Heart left ventricle (tissue), 13 donors: ENCODE measurements at regions not wholly inside any gene's neighbourhood (a gene's known extent, or its start where the extent isn't known, plus 50 kb on each side); places are given as distances from the start of the nearest gene placed in this dataset.

ENCODE experiments used
- POLR2A ChIP-seq, 2 donors: fragments of 450-650 bp; IDR thresholded peaks; one replicate each; pipeline ENCODE4 v1.6.1; 2017; ENCODE audit warnings: antibody characterized with exemption in 2 of 2, mild to moderate bottlenecking in 2 of 2, moderate library complexity in 2 of 2
- TF ChIP-seq, protein P1 (sequence below), 12 donors: fragments of 200-600 bp; sonication (generic) in 4 of 12; IDR thresholded peaks; one replicate each; pipeline versions ENCODE4 v1.5.0 to v1.8.0; 2018 to 2022; ENCODE audit warnings: antibody characterized with exemption in 12 of 12, mild to moderate bottlenecking in 5 of 12
- donor health status: ischemic (EF 13 %, LVEDD 7.1; RV severe dilation, severe dysfunction).
- donor health status: DM: no; HTN: yes; CAD: no.
- donor health status: DM: no; HTN: no; CAD: no.
- donor health status: ischemic (EF 25% LVEDD 6.9; RV normal size, moderate dysfunction).
- donor health status: ischemic (EF 25% LVEDD 5.7; RV mildly dilated, moderate dysfunction).
- donor health status: ischemic (EF 35%, LVEDD 5.7; RV mildly dilated, moderate dysfunction).
- donor health status: nonischemic (EF 11% LVEDD 7.7; RV severe dilation, severe dysfunction).
- donor health status: DM: yes; HTN: yes; CAD: no.
- donor health status: PGD.
- donor health status: ischemic (EF 29% LVEDD 5.4; RV normal size, mild dysfunction).
- donor health status: nonischemic (EF 23%, LVEDD 6.1; RV moderate dilation, normal function).

DNA sequence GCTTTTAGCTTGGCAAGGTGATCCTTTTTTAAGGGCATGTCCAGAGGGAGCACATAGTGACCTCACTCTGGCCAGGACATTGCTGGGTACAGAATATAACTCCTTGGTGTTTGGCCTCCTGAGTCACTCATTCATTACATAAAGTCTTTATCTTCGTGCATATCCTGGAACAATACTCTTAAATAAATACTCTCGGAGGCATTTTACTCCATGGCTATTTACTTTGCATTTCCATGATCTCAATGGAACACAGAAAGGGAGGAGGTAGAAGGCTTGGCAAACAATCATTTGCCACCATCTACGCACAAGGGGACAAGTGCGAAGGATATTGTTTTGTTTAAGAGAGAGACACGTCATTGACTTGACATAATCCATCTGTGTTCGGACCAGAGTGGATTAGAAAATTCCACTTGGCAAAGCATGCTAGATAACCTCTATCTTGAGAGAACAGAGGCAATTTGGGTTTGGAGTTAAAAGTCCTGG, 210.0 kb downstream of the IRS2 start:
- TF ChIP-seq, protein P1, sequence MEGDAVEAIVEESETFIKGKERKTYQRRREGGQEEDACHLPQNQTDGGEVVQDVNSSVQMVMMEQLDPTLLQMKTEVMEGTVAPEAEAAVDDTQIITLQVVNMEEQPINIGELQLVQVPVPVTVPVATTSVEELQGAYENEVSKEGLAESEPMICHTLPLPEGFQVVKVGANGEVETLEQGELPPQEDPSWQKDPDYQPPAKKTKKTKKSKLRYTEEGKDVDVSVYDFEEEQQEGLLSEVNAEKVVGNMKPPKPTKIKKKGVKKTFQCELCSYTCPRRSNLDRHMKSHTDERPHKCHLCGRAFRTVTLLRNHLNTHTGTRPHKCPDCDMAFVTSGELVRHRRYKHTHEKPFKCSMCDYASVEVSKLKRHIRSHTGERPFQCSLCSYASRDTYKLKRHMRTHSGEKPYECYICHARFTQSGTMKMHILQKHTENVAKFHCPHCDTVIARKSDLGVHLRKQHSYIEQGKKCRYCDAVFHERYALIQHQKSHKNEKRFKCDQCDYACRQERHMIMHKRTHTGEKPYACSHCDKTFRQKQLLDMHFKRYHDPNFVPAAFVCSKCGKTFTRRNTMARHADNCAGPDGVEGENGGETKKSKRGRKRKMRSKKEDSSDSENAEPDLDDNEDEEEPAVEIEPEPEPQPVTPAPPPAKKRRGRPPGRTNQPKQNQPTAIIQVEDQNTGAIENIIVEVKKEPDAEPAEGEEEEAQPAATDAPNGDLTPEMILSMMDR (IDR thresholded peaks at IDR 0.05), result no peak
- no peak for TF ChIP-seq POLR2A (IDR thresholded peaks at IDR 0.05)
